Endothelial cell of umbilical vein (primary cell): ENCODE measurements at regions not wholly inside any gene's neighbourhood (a gene's known extent, or its start where the extent isn't known, plus 50 kb on each side); places are given as distances from the start of the nearest gene placed in this dataset.

Source experiments
- EZH2 ChIP-seq: IDR thresholded peaks from 2 replicates; pipeline ENCODE4 v1.6.1; 2012; ENCODE audit warnings: borderline replicate concordance, low read depth, mild to moderate bottlenecking, moderate library complexity, low read length, inconsistent platforms; ENCODE audit not compliant: severe bottlenecking
- FOS ChIP-seq: IDR thresholded peaks from 2 replicates; pipeline ENCODE4 v1.6.1; 2011; ENCODE audit warnings: mild to moderate bottlenecking, low read length, moderate library complexity, borderline replicate concordance; ENCODE audit not compliant: insufficient read depth
- GATA2 ChIP-seq: IDR thresholded peaks from 2 replicates; pipeline ENCODE4 v1.7.0; 2011; ENCODE audit warnings: low read depth, mild to moderate bottlenecking, moderate library complexity, mixed read lengths, low read length; ENCODE audit not compliant: insufficient read length, insufficient read depth
- JUN ChIP-seq: IDR thresholded peaks from 2 replicates; pipeline ENCODE4 v1.6.1; 2011; ENCODE audit warnings: borderline replicate concordance, low read depth; ENCODE audit not compliant: insufficient read length, insufficient read depth
- MYC ChIP-seq: IDR thresholded peaks from one replicate; pipeline ENCODE4 v1.6.1; 2011; ENCODE audit warnings: mild to moderate bottlenecking, low read depth, low read length
- POLR2A ChIP-seq: IDR thresholded peaks from 2 replicates; pipeline ENCODE4 v1.6.1; 2012; ENCODE audit warnings: low read depth, mild to moderate bottlenecking, control low read depth, low read length
- POLR2AphosphoS5 ChIP-seq: IDR thresholded peaks from 2 replicates; pipeline ENCODE4 v1.6.1; 2012; ENCODE audit warnings: low read depth, mild to moderate bottlenecking, control low read depth, low read length, moderate library complexity; ENCODE audit not compliant: insufficient read depth
- TF ChIP-seq, protein P1 (sequence below), 2 donors: IDR thresholded peaks; 1 replicate in 1 of 2; 2 replicates in 1 of 2; pipeline ENCODE4 v1.5.1; 2011; ENCODE audit warnings: low read length in 2 of 2, mild to moderate bottlenecking in 2 of 2, moderate library complexity in 2 of 2, control low read depth in 1 of 2, inconsistent platforms in 1 of 2, low read depth in 1 of 2; ENCODE audit not compliant: insufficient read depth in 1 of 2; ENCODE audit errors: extremely low read depth in 1 of 2
- TF ChIP-seq, protein P2 (sequence below): IDR thresholded peaks from 2 replicates; pipeline ENCODE4 v1.6.1; 2011; ENCODE audit not compliant: insufficient read depth, insufficient read length

DNA sequence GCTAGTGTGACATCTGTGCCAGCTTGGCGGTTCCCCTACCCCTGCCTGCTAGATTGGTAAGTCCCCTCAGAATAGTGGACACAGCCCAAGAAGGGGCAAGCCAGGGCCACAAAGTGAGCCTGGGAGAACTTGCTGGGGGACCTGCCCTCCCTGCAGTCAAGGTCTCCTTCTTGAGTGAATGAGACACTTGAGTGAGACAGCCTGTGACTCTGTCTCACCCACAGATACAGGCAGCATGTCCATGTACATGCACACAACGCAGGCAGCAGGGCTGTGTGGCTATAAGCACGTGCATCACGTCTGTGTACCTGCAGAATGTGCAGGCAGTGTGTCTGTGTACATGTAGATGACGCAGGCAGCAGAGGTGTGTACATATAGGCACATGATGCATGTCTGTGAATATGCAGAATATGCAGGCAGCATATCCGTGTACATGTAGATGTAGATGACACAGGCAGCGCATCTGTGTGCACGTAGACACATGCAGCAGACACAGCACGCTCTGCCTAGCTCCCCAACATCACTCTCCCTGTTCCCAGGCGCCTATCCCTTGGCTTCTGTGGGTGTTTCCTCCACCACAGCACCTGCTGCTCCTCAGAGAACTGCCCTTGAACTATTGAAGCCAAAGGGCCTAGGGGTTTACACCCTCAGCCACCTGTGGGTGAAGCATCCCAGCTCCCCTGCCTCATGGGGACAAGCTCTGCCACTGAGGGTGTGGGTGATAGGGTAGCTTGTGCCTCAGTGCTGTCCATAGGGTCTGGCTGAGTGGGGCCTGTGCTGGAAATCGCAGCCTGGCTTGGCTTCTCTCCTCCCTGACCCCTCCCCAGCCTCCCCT, 147.2 kb upstream of the TWIST2 start:
- TF ChIP-seq, protein P1, sequence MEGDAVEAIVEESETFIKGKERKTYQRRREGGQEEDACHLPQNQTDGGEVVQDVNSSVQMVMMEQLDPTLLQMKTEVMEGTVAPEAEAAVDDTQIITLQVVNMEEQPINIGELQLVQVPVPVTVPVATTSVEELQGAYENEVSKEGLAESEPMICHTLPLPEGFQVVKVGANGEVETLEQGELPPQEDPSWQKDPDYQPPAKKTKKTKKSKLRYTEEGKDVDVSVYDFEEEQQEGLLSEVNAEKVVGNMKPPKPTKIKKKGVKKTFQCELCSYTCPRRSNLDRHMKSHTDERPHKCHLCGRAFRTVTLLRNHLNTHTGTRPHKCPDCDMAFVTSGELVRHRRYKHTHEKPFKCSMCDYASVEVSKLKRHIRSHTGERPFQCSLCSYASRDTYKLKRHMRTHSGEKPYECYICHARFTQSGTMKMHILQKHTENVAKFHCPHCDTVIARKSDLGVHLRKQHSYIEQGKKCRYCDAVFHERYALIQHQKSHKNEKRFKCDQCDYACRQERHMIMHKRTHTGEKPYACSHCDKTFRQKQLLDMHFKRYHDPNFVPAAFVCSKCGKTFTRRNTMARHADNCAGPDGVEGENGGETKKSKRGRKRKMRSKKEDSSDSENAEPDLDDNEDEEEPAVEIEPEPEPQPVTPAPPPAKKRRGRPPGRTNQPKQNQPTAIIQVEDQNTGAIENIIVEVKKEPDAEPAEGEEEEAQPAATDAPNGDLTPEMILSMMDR (IDR thresholded peaks at IDR 0.05; ENCODE audit: extremely low read depth in 1 of 2, insufficient read depth in 1 of 2, low read depth in 1 of 2, low read length in 2 of 2), result no peak
- TF ChIP-seq POLR2AphosphoS5, result no peak
- TF ChIP-seq EZH2, result no peak
- TF ChIP-seq, protein P2, sequence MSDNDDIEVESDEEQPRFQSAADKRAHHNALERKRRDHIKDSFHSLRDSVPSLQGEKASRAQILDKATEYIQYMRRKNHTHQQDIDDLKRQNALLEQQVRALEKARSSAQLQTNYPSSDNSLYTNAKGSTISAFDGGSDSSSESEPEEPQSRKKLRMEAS, result no peak
- TF ChIP-seq POLR2A, result no peak
- no peak for TF ChIP-seq MYC
- no peak for TF ChIP-seq JUN
- TF ChIP-seq FOS, result no peak
- no peak for TF ChIP-seq GATA2
